ENCODE measurements at regions not wholly inside any gene's neighbourhood (a gene's known extent, or its start where the extent isn't known, plus 50 kb on each side); places are given as distances from the start of the nearest gene placed in this dataset.
"Not testable (repeated sequence)": the region's sequence is repeated elsewhere in the genome, so short reads cannot be mapped to it uniquely, and the experiment has no call there.

- no peaks in the 10 kb centered on the region for H3K36me3 ChIP-seq (ENCODE audit: insufficient read depth, low read length)
- H3K4me3 ChIP-seq (ENCODE audit: low read length) = no peak overlapping the region
- no peak overlapping the region for H3K27ac ChIP-seq (ENCODE audit: low read depth, low read length)
- WGBS = 63% methylated on average over 16 of the region's 16 CpGs
- H3K9me3 ChIP-seq (ENCODE audit: insufficient read depth, low read depth, low read length) = no peaks in the 10 kb centered on the region
- H3K27me3 ChIP-seq (ENCODE audit: insufficient read depth, low read length) = no peaks in the 10 kb centered on the region
- no peak overlapping the region for H3K9ac ChIP-seq (ENCODE audit: low read depth, low read length)
- peaks cover 3% of the 10 kb centered on the region; the same call in 1 of the 2 replicates for H3K4me1 ChIP-seq (ENCODE audit: insufficient read depth, low read length)
These were observed 279.8 kb upstream of the FRG1 start for GRCh38 chr4:189660722-189661360.

DNA sequence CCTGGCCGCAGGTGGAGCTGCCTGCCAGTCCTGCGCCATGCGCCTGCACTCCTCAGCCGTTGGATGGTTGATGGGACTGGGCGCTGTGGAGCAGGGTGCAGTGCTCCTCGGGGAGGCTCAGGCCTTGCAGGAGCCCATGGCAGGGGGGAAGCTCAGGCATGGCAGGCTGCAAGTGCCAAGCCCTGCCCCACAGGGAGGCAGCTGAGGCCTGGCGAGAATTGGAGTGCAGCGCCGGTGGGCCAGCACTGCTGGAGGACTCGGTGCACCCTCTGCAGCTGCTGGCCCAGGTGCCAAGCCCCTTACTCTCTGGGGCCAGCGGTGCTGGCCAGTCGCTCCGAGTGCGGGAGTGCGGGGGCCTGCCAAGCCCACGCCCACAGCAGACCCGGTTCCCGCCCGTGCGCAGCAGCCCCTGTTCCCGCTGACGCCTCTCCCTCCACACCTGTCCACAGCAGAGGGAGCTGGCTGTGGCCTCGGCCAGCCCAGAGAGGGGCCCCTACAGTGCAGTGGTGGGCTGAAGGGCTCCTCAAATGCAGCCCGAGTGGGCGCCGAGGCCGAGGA lies 275.9 kb upstream of the FRG1 start:
- 95% methylated on average over 27 of the region's 27 CpGs for WGBS

GRCh38 chr4:189665712-189666305 lies 274.9 kb upstream of the FRG1 start:
- not testable (repeated sequence) for H3K9ac ChIP-seq (ENCODE audit: low read depth, low read length); H3K4me1 ChIP-seq (ENCODE audit: insufficient read depth, low read length); H3K4me3 ChIP-seq (ENCODE audit: low read length); H3K36me3 ChIP-seq (ENCODE audit: insufficient read depth, low read length); H3K27ac ChIP-seq (ENCODE audit: low read depth, low read length); H3K27me3 ChIP-seq (ENCODE audit: insufficient read depth, low read length); H3K9me3 ChIP-seq (ENCODE audit: insufficient read depth, low read depth, low read length)
- WGBS = 38% methylated on average over 2 of the region's 2 CpGs

More for the DNA sequence above, 275.9 kb upstream of the FRG1 start:
- Histone ChIP-seq H3K36me3 (ENCODE audit: insufficient read depth, low read length) (no peaks in the 10 kb centered on the region), H3K27ac (ENCODE audit: low read depth, low read length) (no peak overlapping the region), H3K9me3 (ENCODE audit: insufficient read depth, low read depth, low read length) (no peaks in the 10 kb centered on the region), H3K9ac (ENCODE audit: low read depth, low read length) (no peak overlapping the region), H3K27me3 (ENCODE audit: insufficient read depth, low read length) (no peaks in the 10 kb centered on the region), H3K4me1 (ENCODE audit: insufficient read depth, low read length) (peaks cover 3% of the 10 kb centered on the region; the same call in 1 of the 2 replicates), H3K4me3 (ENCODE audit: low read length) (no peak overlapping the region)

GRCh38 chr4:189667386-189667785 lies 273.3 kb upstream of the FRG1 start:
- H3K9ac ChIP-seq (ENCODE audit: low read depth, low read length); H3K36me3 ChIP-seq (ENCODE audit: insufficient read depth, low read length): not testable (repeated sequence)
- WGBS = no CpG with 5 or more reads among the region's 1 CpG

GRCh38 chr4:189697675-189698245 lies 242.9 kb upstream of the FRG1 start:
- no CpG with 5 or more reads among the region's 8 CpGs for WGBS
- H3K27ac ChIP-seq (ENCODE audit: low read depth, low read length); H3K27me3 ChIP-seq (ENCODE audit: insufficient read depth, low read length); H3K36me3 ChIP-seq (ENCODE audit: insufficient read depth, low read length); H3K9me3 ChIP-seq (ENCODE audit: insufficient read depth, low read depth, low read length); H3K4me1 ChIP-seq (ENCODE audit: insufficient read depth, low read length); H3K9ac ChIP-seq (ENCODE audit: low read depth, low read length); H3K4me3 ChIP-seq (ENCODE audit: low read length): not testable (repeated sequence)

More at GRCh38 chr4:189667386-189667785, 273.3 kb upstream of the FRG1 start:
- not testable (repeated sequence) for H3K9me3 ChIP-seq (ENCODE audit: insufficient read depth, low read depth, low read length); H3K27me3 ChIP-seq (ENCODE audit: insufficient read depth, low read length); H3K27ac ChIP-seq (ENCODE audit: low read depth, low read length); H3K4me3 ChIP-seq (ENCODE audit: low read length); H3K4me1 ChIP-seq (ENCODE audit: insufficient read depth, low read length)

- H3K27me3 ChIP-seq (ENCODE audit: insufficient read depth, low read length); H3K4me3 ChIP-seq (ENCODE audit: low read length); H3K4me1 ChIP-seq (ENCODE audit: insufficient read depth, low read length); H3K9me3 ChIP-seq (ENCODE audit: insufficient read depth, low read depth, low read length); H3K27ac ChIP-seq (ENCODE audit: low read depth, low read length); H3K9ac ChIP-seq (ENCODE audit: low read depth, low read length); H3K36me3 ChIP-seq (ENCODE audit: insufficient read depth, low read length): not testable (repeated sequence)
- 94% methylated on average over 1 of the region's 3 CpGs for WGBS
These were observed 237.7 kb upstream of the FRG1 start for GRCh38 chr4:189703000-189703399.

DNA sequence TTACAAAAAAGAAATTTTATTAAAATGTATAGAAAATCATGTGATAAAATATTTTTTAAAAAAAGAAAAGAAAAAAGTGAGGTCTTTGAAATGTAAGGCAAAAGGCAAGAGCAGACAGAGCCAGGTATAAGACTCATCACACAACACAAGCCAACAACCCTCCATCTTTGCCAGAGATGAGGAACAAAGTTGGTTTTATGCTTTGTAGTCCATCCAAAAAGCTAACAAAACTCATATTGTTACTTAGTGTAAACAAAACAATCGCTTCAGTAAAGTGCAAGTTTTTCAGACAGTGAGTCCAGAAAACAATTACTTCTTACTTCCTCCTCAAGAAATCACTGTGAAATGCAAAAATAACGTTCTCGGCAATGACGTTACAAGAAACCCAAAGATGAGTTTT lies 233.9 kb upstream of the FRG1 start:
- H3K4me1 ChIP-seq (ENCODE audit: insufficient read depth, low read length); H3K36me3 ChIP-seq (ENCODE audit: insufficient read depth, low read length); H3K27me3 ChIP-seq (ENCODE audit: insufficient read depth, low read length); H3K9me3 ChIP-seq (ENCODE audit: insufficient read depth, low read depth, low read length); H3K4me3 ChIP-seq (ENCODE audit: low read length); H3K9ac ChIP-seq (ENCODE audit: low read depth, low read length); H3K27ac ChIP-seq (ENCODE audit: low read depth, low read length): not testable (repeated sequence)
- 98% methylated on average over 4 of the region's 4 CpGs for WGBS

DNA sequence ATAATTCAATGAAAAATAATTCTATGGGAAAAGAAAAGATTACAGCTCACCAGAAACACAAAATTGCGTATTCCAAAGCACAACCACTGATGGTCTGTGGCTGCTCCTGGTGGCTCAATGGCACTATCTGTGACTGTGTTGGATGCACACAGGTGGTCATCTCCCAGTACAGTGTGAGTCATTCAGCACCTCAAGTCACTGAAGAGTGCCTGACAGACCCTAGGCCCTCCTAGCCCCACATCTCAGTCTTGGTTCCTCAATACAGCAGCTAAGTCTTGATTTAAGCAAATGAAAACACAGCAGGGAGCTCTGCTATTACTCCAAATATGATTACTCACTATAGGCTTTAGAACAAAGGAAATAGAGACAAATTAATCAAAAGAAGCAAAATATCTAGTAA lies 233.4 kb upstream of the FRG1 start:
- WGBS = 85% methylated on average over 1 of the region's 1 CpG
- H3K4me3 ChIP-seq (ENCODE audit: low read length) = not testable (repeated sequence)

DNA sequence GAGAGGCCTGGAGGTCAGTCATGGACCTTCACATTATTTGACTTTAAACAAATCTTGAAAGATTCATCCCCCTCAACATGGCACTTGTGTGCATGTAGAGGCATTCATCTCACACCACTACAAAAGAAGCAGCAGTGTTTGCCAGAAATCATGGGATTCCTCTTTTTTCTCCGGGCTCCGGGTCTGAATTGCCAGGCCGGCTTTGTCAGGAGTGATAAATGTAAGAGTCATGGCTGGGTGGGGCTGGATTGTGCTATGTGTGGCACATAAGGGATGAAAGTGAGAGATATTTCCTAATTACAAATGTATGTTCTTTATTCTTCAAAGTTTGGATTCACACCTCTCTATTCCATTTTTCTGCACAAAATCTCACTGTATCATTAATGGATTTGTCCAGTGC lies 228.7 kb upstream of the FRG1 start:
- not testable (repeated sequence) for H3K9ac ChIP-seq (ENCODE audit: low read depth, low read length); H3K9me3 ChIP-seq (ENCODE audit: insufficient read depth, low read depth, low read length); H3K36me3 ChIP-seq (ENCODE audit: insufficient read depth, low read length); H3K4me3 ChIP-seq (ENCODE audit: low read length); H3K4me1 ChIP-seq (ENCODE audit: insufficient read depth, low read length); H3K27ac ChIP-seq (ENCODE audit: low read depth, low read length); H3K27me3 ChIP-seq (ENCODE audit: insufficient read depth, low read length)
- 93% methylated on average over 3 of the region's 3 CpGs for WGBS

More for the DNA sequence above, 233.4 kb upstream of the FRG1 start:
- not testable (repeated sequence) for H3K36me3 ChIP-seq (ENCODE audit: insufficient read depth, low read length); H3K9me3 ChIP-seq (ENCODE audit: insufficient read depth, low read depth, low read length); H3K9ac ChIP-seq (ENCODE audit: low read depth, low read length); H3K27ac ChIP-seq (ENCODE audit: low read depth, low read length); H3K27me3 ChIP-seq (ENCODE audit: insufficient read depth, low read length); H3K4me1 ChIP-seq (ENCODE audit: insufficient read depth, low read length)

DNA sequence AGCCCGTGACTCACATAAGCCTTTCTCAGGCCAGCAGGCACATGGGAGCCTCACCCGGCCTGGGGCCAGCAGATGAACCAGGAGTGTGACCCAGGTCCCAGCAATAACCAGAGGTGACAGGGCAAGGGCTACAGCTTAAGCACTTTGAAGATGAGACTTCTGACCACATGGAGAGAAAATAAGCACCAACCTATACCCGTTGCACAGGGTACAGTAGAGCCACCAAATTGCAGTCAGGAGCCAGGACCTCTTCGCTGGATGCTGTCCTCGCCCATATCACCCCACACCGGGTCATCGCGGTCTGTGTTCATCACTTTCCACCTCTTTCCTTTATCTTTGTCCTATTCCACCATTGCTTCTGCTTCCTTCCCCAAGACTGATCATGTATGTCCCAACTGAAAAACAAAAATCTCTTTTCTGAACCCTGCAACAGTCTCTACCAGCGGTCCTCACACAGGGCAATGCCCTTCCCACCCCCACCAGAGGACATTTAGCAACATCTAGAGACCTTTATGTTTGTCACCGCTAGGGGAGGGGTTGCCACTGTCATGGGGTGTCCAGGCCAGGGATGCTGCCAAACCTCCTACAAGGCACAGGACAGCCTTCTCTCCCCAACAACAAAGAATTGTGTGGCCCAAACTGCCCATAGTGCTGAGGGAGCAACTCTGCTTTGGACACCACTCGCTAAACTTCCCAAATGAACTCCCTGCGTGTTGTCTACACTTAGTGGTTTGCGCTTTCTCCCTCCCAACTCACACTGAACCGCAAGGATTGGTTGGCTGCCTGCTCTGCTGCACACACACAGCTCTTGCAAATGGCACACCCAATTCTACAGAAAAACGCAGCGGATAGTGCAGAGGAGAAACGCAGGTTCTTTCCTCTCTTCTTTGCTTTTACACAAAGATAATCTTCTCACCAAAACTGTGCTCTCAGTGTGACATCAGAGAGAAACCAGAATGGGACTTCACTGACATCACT lies 219.4 kb upstream of the FRG1 start:
- not testable (repeated sequence) for H3K4me3 ChIP-seq (ENCODE audit: low read length); H3K27me3 ChIP-seq (ENCODE audit: insufficient read depth, low read length); H3K27ac ChIP-seq (ENCODE audit: low read depth, low read length); H3K9me3 ChIP-seq (ENCODE audit: insufficient read depth, low read depth, low read length); H3K9ac ChIP-seq (ENCODE audit: low read depth, low read length); H3K4me1 ChIP-seq (ENCODE audit: insufficient read depth, low read length); H3K36me3 ChIP-seq (ENCODE audit: insufficient read depth, low read length)
- 94% methylated on average over 17 of the region's 17 CpGs for WGBS

Data from HUES64 (cell line).